Mesendoderm (in vitro differentiated cells): ENCODE measurements at regions not wholly inside any gene's neighbourhood (a gene's known extent, or its start where the extent isn't known, plus 50 kb on each side); places are given as distances from the start of the nearest gene placed in this dataset.

ENCODE experiments used
- DNase-seq: peaks from one replicate; pipeline ENCODE4 v3.0.0; 2013
- H2AK5ac ChIP-seq: 2 replicates; pipeline ENCODE4 v1.6.1; 2013; ENCODE audit warnings: low read length, inconsistent platforms
- H2BK120ac ChIP-seq: 2 replicates; pipeline ENCODE4 v1.6.1; 2013; ENCODE audit warnings: low read depth, mild to moderate bottlenecking, low read length, moderate library complexity, mixed read lengths
- H2BK15ac ChIP-seq: replicated peaks from 2 replicates; pipeline ENCODE4 v1.6.1; 2013; ENCODE audit warnings: low read depth, mild to moderate bottlenecking, moderate library complexity
- H2BK5ac ChIP-seq: 2 replicates; pipeline ENCODE4 v1.6.1; 2013; ENCODE audit warnings: low read length, inconsistent platforms
- H3K18ac ChIP-seq: 2 replicates; pipeline ENCODE4 v1.6.1; 2013; ENCODE audit warnings: mild to moderate bottlenecking, low read length, mixed read lengths
- H3K23ac ChIP-seq: one replicate; pipeline ENCODE4 v1.6.1; 2013; ENCODE audit warnings: low read length
- H3K27ac ChIP-seq: 2 replicates; pipeline ENCODE4 v1.5.1; 2013; ENCODE audit warnings: low read depth, mild to moderate bottlenecking, inconsistent platforms, low read length, moderate library complexity
- H3K27me3 ChIP-seq: 2 replicates; pipeline ENCODE4 v1.6.1; 2013; ENCODE audit warnings: low read length, control low read depth, mild to moderate bottlenecking, inconsistent platforms; ENCODE audit not compliant: insufficient read depth, poor library complexity
- H3K36me3 ChIP-seq: 2 replicates; pipeline ENCODE4 v1.6.1; 2013; ENCODE audit warnings: low read length, inconsistent platforms; ENCODE audit not compliant: control insufficient read depth, insufficient read depth
- H3K4ac ChIP-seq: one replicate; pipeline ENCODE4 v1.6.1; 2013; ENCODE audit warnings: low read depth, mild to moderate bottlenecking, low read length, moderate library complexity
- H3K4me1 ChIP-seq: 2 replicates; pipeline ENCODE4 v1.6.1; 2013; ENCODE audit warnings: low read depth, low read length, inconsistent platforms; ENCODE audit not compliant: control insufficient read depth
- H3K4me2 ChIP-seq: 2 replicates; pipeline ENCODE4 v1.6.1; 2013; ENCODE audit warnings: low read length
- H3K4me3 ChIP-seq: 2 replicates; pipeline ENCODE4 v1.5.1; 2013; ENCODE audit warnings: mild to moderate bottlenecking, low read length
- H3K56ac ChIP-seq: one replicate; pipeline ENCODE4 v1.6.1; 2013; ENCODE audit warnings: low read length
- H3K79me1 ChIP-seq: 2 replicates; pipeline ENCODE4 v1.6.1; 2013; ENCODE audit warnings: low read length, inconsistent platforms
- H3K79me2 ChIP-seq: 2 replicates; pipeline ENCODE4 v1.6.1; 2013; ENCODE audit warnings: mild to moderate bottlenecking, low read length; ENCODE audit not compliant: control insufficient read depth, insufficient read depth
- H3K9ac ChIP-seq: 2 replicates; pipeline ENCODE4 v1.6.1; 2013; ENCODE audit warnings: low read length, inconsistent platforms
- H4K5ac ChIP-seq: one replicate; pipeline ENCODE4 v1.6.1; 2013; ENCODE audit warnings: low read length
- H4K8ac ChIP-seq: one replicate; pipeline ENCODE4 v1.6.1; 2013; ENCODE audit warnings: low read depth, mild to moderate bottlenecking, control low read depth, low read length, moderate library complexity
- WGBS: extraction: QIAGEN DNeasy Blood & Tissue Kit; methylation state at CpG from one replicate; pipeline ENCODE4 v1.1.7; 2013; ENCODE audit warnings: low lambda C conversion rate, missing lambda C conversion rate; ENCODE audit not compliant: insufficient coverage; ENCODE audit errors: extremely low coverage; 5-methylcytosine and 5-hydroxymethylcytosine counted together

GRCh38 chr11:115848080-115848479, 343.9 kb upstream of the CADM1 start:
- no peak overlapping the region for H2BK5ac ChIP-seq
- WGBS: no CpG with 5 or more reads among the region's 1 CpG
- H4K8ac ChIP-seq: no peak overlapping the region
- DNase-seq: peak; percentile 35
- H3K36me3 ChIP-seq: no peaks in the 10 kb centered on the region
- no peak overlapping the region for H2BK120ac ChIP-seq
- H3K23ac ChIP-seq: no peak overlapping the region
- H3K79me2 ChIP-seq: no peaks in the 10 kb centered on the region
- H3K4me3 ChIP-seq: no peak overlapping the region
- H3K56ac ChIP-seq: no peak overlapping the region
- no peak overlapping the region for H3K4ac ChIP-seq
- H3K79me1 ChIP-seq: no peaks in the 10 kb centered on the region
- no peak overlapping the region for H2BK15ac ChIP-seq
- H3K9ac ChIP-seq: no peak overlapping the region
- H3K18ac ChIP-seq: no peak overlapping the region
- H3K4me2 ChIP-seq: no peak overlapping the region
- no peaks in the 10 kb centered on the region for H3K4me1 ChIP-seq
- no peak overlapping the region for H4K5ac ChIP-seq
- no peaks in the 10 kb centered on the region for H3K27me3 ChIP-seq
- no peak overlapping the region for H2AK5ac ChIP-seq
- no peak overlapping the region for H3K27ac ChIP-seq

DNA sequence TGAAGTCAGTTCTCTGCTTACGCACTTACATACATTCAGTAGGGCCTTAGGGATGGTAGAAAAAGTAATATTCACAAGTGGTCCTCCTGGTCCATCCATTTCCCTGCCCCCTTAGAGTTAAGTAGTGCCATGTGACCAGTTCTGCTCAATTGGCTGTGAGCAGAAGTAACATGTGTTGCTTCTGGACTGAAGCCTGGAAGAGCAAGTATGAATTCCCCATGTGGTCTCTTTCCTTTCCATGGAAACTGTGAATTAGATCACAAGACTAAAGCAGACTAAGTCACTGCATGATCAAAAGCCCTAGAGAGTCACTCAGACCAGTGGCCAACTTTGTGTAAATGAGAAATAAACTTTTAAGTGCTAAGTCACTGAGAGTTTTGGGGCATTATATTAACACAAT, 341.7 kb upstream of the CADM1 start:
- Histone ChIP-seq H3K79me2 (no peaks in the 10 kb centered on the region), H2AK5ac (no peak overlapping the region), H3K4me1 (no peaks in the 10 kb centered on the region), H3K18ac (no peak overlapping the region), H2BK120ac (no peak overlapping the region), H2BK5ac (no peak overlapping the region), H3K27ac (no peak overlapping the region), H2BK15ac (no peak overlapping the region), H3K4me3 (no peak overlapping the region), H3K4me2 (no peak overlapping the region), H3K36me3 (no peaks in the 10 kb centered on the region), H4K8ac (no peak overlapping the region), H3K79me1 (no peaks in the 10 kb centered on the region), H4K5ac (no peak overlapping the region), H3K27me3 (no peaks in the 10 kb centered on the region), H3K4ac (no peak overlapping the region), H3K56ac (no peak overlapping the region), H3K23ac (no peak overlapping the region), H3K9ac (no peak overlapping the region)
- no peak for DNase-seq
- no CpG with 5 or more reads among the region's 1 CpG for WGBS

DNA sequence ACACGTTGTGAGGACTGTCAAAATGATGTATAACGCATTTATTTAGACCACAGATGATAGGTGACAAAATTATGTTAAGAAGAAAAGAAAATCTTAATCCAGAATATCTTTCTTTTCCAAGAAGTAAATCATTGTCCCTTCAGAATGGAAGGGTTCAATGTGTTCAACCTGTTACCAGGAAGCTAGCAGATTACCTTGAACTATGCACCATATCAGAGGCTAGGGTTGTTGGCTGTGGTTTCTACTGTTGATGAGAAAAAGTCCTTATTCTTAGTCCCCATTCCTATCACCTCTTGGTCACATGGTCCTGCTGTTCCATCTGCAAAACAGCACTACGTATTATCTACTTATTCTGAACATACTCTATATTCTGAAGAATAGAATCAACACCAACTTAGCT, 339.5 kb upstream of the CADM1 start:
- H3K18ac ChIP-seq: no peak overlapping the region
- H3K56ac ChIP-seq: no peak overlapping the region
- H3K9ac ChIP-seq: no peak overlapping the region
- H2BK15ac ChIP-seq: no peak overlapping the region
- no peak overlapping the region for H2BK5ac ChIP-seq
- H3K4me2 ChIP-seq: no peak overlapping the region
- no peaks in the 10 kb centered on the region for H3K79me2 ChIP-seq
- H3K4ac ChIP-seq: no peak overlapping the region
- H4K5ac ChIP-seq: no peak overlapping the region
- H3K36me3 ChIP-seq: no peaks in the 10 kb centered on the region
- H3K23ac ChIP-seq: no peak overlapping the region
- H3K4me3 ChIP-seq: no peak overlapping the region
- H2BK120ac ChIP-seq: no peak overlapping the region
- no peaks in the 10 kb centered on the region for H3K79me1 ChIP-seq
- no peak for DNase-seq
- no peak overlapping the region for H3K27ac ChIP-seq
- H2AK5ac ChIP-seq: no peak overlapping the region
- H4K8ac ChIP-seq: no peak overlapping the region
- no CpG with 5 or more reads among the region's 3 CpGs for whole genome bisulfite sequencing
- no peaks in the 10 kb centered on the region for H3K4me1 ChIP-seq
- H3K27me3 ChIP-seq: no peaks in the 10 kb centered on the region

- Histone ChIP-seq H3K4ac (no peak overlapping the region), H3K4me1 (no peaks in the 10 kb centered on the region), H3K18ac (no peak overlapping the region), H3K23ac (no peak overlapping the region), H3K79me1 (no peaks in the 10 kb centered on the region), H3K56ac (no peak overlapping the region), H3K27ac (no peak overlapping the region), H3K9ac (no peak overlapping the region), H2BK120ac (no peak overlapping the region), H4K8ac (no peak overlapping the region), H4K5ac (no peak overlapping the region), H3K27me3 (no peaks in the 10 kb centered on the region), H3K4me3 (no peak overlapping the region), H2BK15ac (no peak overlapping the region), H3K36me3 (no peaks in the 10 kb centered on the region), H2AK5ac (no peak overlapping the region), H3K79me2 (no peaks in the 10 kb centered on the region), H2BK5ac (no peak overlapping the region), H3K4me2 (no peak overlapping the region)
- DNase-seq: no peak
- no CpG with 5 or more reads among the region's 1 CpG for WGBS
These were observed 338.9 kb upstream of the CADM1 start for GRCh38 chr11:115843111-115843510.

GRCh38 chr11:115820026-115820425, 315.8 kb upstream of the CADM1 start:
- H3K18ac ChIP-seq: no peak overlapping the region
- no peak overlapping the region for H3K4me2 ChIP-seq
- H3K27me3 ChIP-seq: no peaks in the 10 kb centered on the region
- no peak overlapping the region for H2BK120ac ChIP-seq
- no CpG with 5 or more reads among the region's 1 CpG for WGBS
- no peak overlapping the region for H3K4ac ChIP-seq
- no peak overlapping the region for H3K27ac ChIP-seq
- no peaks in the 10 kb centered on the region for H3K79me1 ChIP-seq
- no peaks in the 10 kb centered on the region for H3K79me2 ChIP-seq
- no peak overlapping the region for H4K5ac ChIP-seq
- no peak overlapping the region for H3K4me3 ChIP-seq
- H3K9ac ChIP-seq: no peak overlapping the region
- no peak overlapping the region for H2BK5ac ChIP-seq
- H2BK15ac ChIP-seq: no peak overlapping the region
- no peak overlapping the region for H3K56ac ChIP-seq
- H2AK5ac ChIP-seq: no peak overlapping the region
- no peak overlapping the region for H4K8ac ChIP-seq
- H3K4me1 ChIP-seq: no peaks in the 10 kb centered on the region
- no peak for DNase-seq
- H3K23ac ChIP-seq: no peak overlapping the region
- no peaks in the 10 kb centered on the region for H3K36me3 ChIP-seq

GRCh38 chr11:115819014-115819413, 314.8 kb upstream of the CADM1 start:
- Histone ChIP-seq H4K8ac (no peak overlapping the region), H3K4ac (no peak overlapping the region), H2BK120ac (no peak overlapping the region), H3K79me1 (no peaks in the 10 kb centered on the region), H2AK5ac (no peak overlapping the region), H3K56ac (no peak overlapping the region), H3K27me3 (no peaks in the 10 kb centered on the region), H3K4me1 (no peaks in the 10 kb centered on the region), H2BK15ac (no peak overlapping the region), H3K23ac (no peak overlapping the region), H3K18ac (no peak overlapping the region), H3K4me3 (no peak overlapping the region), H3K79me2 (no peaks in the 10 kb centered on the region), H3K9ac (no peak overlapping the region), H4K5ac (no peak overlapping the region), H3K36me3 (no peaks in the 10 kb centered on the region), H3K4me2 (no peak overlapping the region), H3K27ac (no peak overlapping the region), H2BK5ac (no peak overlapping the region)
- no peak for DNase-seq
- no CpG with 5 or more reads among the region's 3 CpGs for WGBS
